WERI-Rb-1 (cell line): ENCODE measurements at regions not wholly inside any gene's neighbourhood (a gene's known extent, or its start where the extent isn't known, plus 50 kb on each side); places are given as distances from the start of the nearest gene placed in this dataset.

ENCODE experiments used
- DNase-seq: peaks from one replicate; pipeline ENCODE4 v3.0.0-alpha.2; 2020
- H3K27ac ChIP-seq: fragments of 250-450 bp; sonication (Bioruptor Pico); 2 replicates; pipeline ENCODE4 v1.5.1; 2020; ENCODE audit warnings: mild to moderate bottlenecking, moderate library complexity
- H3K27me3 ChIP-seq: fragments of 250-450 bp; sonication (Bioruptor Pico); 2 replicates; pipeline ENCODE4 v1.5.1; 2021; ENCODE audit warnings: mild to moderate bottlenecking, low read depth, moderate library complexity; ENCODE audit not compliant: insufficient read depth, severe bottlenecking
- H3K36me3 ChIP-seq: fragments of 250-450 bp; sonication (Bioruptor Pico); 2 replicates; pipeline ENCODE4 v1.5.1; 2020; ENCODE audit warnings: mild to moderate bottlenecking, moderate library complexity
- H3K4me3 ChIP-seq: 2 replicates; pipeline ENCODE4 v1.5.1; 2011; ENCODE audit warnings: low read depth, mild to moderate bottlenecking, control low read depth, low read length
- H3K9me3 ChIP-seq: fragments of 250-450 bp; sonication (Bioruptor Pico); 2 replicates; pipeline ENCODE4 v1.5.1; 2021; ENCODE audit warnings: mild to moderate bottlenecking, moderate library complexity; ENCODE audit not compliant: severe bottlenecking
- CTCF ChIP-seq: IDR thresholded peaks from 2 replicates; pipeline ENCODE4 v1.5.1; 2011; ENCODE audit warnings: low read depth, mild to moderate bottlenecking, control low read depth, inconsistent platforms, low read length

GRCh38 chr13:100827489-100828176 lies 153.0 kb upstream of the TMTC4 start:
- Histone ChIP-seq H3K27me3 (peaks cover 2% of the 10 kb centered on the region), H3K27ac (no peak overlapping the region), H3K9me3 (peaks cover 2% of the 10 kb centered on the region), H3K36me3 (no peaks in the 10 kb centered on the region), H3K4me3 (no peak overlapping the region)
- TF ChIP-seq CTCF: no peak
- no peak for DNase-seq

GRCh38 chr13:100826441-100826840 lies 151.8 kb upstream of the TMTC4 start:
- TF ChIP-seq CTCF: no peak
- no peak overlapping the region for H3K4me3 ChIP-seq
- peaks cover 2% of the 10 kb centered on the region for H3K9me3 ChIP-seq
- H3K36me3 ChIP-seq: no peaks in the 10 kb centered on the region
- H3K27me3 ChIP-seq: peaks cover 2% of the 10 kb centered on the region
- no peak for DNase-seq
- H3K27ac ChIP-seq: no peak overlapping the region

- Histone ChIP-seq H3K9me3 (peaks cover 2% of the 10 kb centered on the region), H3K27ac (no peak overlapping the region), H3K27me3 (peaks cover 2% of the 10 kb centered on the region), H3K4me3 (no peak overlapping the region), H3K36me3 (no peaks in the 10 kb centered on the region)
- DNase-seq: no peak
- TF ChIP-seq CTCF: no peak
These were observed 151.0 kb upstream of the TMTC4 start for GRCh38 chr13:100825557-100825956.

DNA sequence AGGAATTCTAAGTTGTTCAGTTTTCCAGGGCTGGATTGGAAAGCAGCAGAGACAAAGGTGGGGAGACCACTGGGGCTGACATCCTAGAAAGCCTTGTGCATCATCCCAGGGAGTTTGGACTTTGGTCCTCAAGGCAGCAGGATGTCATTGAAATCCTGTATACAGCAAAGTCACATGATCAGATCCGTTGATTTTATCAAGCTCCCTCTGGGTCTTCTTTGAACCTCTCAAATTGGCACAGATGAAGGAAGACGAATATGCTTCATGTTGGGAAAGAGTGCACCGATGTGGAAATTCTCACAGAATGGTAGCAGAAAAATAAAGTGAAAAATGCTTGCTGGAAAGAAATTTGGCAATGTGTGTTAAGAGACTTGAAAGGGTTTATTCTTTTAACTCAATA lies 149.8 kb upstream of the TMTC4 start:
- H3K27ac ChIP-seq: no peak overlapping the region
- H3K27me3 ChIP-seq: peaks cover 2% of the 10 kb centered on the region
- no peak for TF ChIP-seq CTCF
- no peaks in the 10 kb centered on the region for H3K36me3 ChIP-seq
- peaks cover 2% of the 10 kb centered on the region for H3K9me3 ChIP-seq
- DNase-seq: no peak
- no peak overlapping the region for H3K4me3 ChIP-seq

- Histone ChIP-seq H3K9me3 (no peaks in the 10 kb centered on the region), H3K27ac (no peak overlapping the region), H3K36me3 (no peaks in the 10 kb centered on the region), H3K4me3 (no peak overlapping the region), H3K27me3 (peaks cover 2% of the 10 kb centered on the region)
- DNase-seq: no peak
- no peak for TF ChIP-seq CTCF
These were observed 148.9 kb upstream of the TMTC4 start for GRCh38 chr13:100823448-100823847.

- DNase-seq: no peak
- no peaks in the 10 kb centered on the region for H3K9me3 ChIP-seq
- no peak overlapping the region for H3K4me3 ChIP-seq
- TF ChIP-seq CTCF: no peak
- no peaks in the 10 kb centered on the region for H3K36me3 ChIP-seq
- H3K27ac ChIP-seq: no peak overlapping the region
- H3K27me3 ChIP-seq: peaks cover 2% of the 10 kb centered on the region
These were observed 148.4 kb upstream of the TMTC4 start for GRCh38 chr13:100822871-100823443.
